Activated naive CD4-positive, alpha-beta T cell treated with anti-CD3 and anti-CD28 coated beads, Interleukin-2, amount 50 U/mL, for 72 hours (primary cell): ENCODE measurements at regions not wholly inside any gene's neighbourhood (a gene's known extent, or its start where the extent isn't known, plus 50 kb on each side); places are given as distances from the start of the nearest gene placed in this dataset.

Source experiments
- ATAC-seq, 2 donors: fragments of 150-1000 bp; cut with Tn5 transposase; 2 replicates each; pipeline ENCODE4 v1.10.0; 2021; ENCODE audit warnings: mild to moderate bottlenecking in 2 of 2, moderate library complexity in 2 of 2
- DNase-seq, 2 donors: peaks; one replicate each; pipeline ENCODE4 v3.0.0; 2021 to 2022; ENCODE audit warnings: low spot score in 2 of 2
- H3K27ac Mint-ChIP-seq, 2 donors: one replicate each; pipeline ENCODE4 v1.8.0; 2022; ENCODE audit warnings: mild to moderate bottlenecking in 2 of 2, mixed read lengths in 2 of 2
- H3K36me3 Mint-ChIP-seq, 2 donors: one replicate each; pipeline ENCODE4 v1.8.0; 2022; ENCODE audit warnings: mixed read lengths in 2 of 2
- H3K9me3 Mint-ChIP-seq, 2 donors: one replicate each; pipeline ENCODE4 v1.8.0; 2022; ENCODE audit warnings: mixed read lengths in 2 of 2

GRCh38 chr13:99650410-99650809, 149.1 kb downstream of the TM9SF2 start:
- DNase-seq (no peak), ATAC-seq (no peak)
- no peaks in the 10 kb centered on the region for H3K36me3 Mint-ChIP-seq
- no peak overlapping the region for H3K27ac Mint-ChIP-seq
- H3K9me3 Mint-ChIP-seq = no peaks in the 10 kb centered on the region

- no peaks in the 10 kb centered on the region for H3K36me3 Mint-ChIP-seq
- ATAC-seq (no peak), DNase-seq (no peak)
- H3K9me3 Mint-ChIP-seq = no peaks in the 10 kb centered on the region
- H3K27ac Mint-ChIP-seq = no peak overlapping the region
Observed at GRCh38 chr13:99648927-99649326, 147.7 kb downstream of the TM9SF2 start.

GRCh38 chr13:99648066-99648665, 146.9 kb downstream of the TM9SF2 start:
- DNase-seq (no peak), ATAC-seq (no peak)
- H3K36me3 Mint-ChIP-seq = no peaks in the 10 kb centered on the region
- H3K9me3 Mint-ChIP-seq = no peaks in the 10 kb centered on the region
- no peak overlapping the region for H3K27ac Mint-ChIP-seq

DNA sequence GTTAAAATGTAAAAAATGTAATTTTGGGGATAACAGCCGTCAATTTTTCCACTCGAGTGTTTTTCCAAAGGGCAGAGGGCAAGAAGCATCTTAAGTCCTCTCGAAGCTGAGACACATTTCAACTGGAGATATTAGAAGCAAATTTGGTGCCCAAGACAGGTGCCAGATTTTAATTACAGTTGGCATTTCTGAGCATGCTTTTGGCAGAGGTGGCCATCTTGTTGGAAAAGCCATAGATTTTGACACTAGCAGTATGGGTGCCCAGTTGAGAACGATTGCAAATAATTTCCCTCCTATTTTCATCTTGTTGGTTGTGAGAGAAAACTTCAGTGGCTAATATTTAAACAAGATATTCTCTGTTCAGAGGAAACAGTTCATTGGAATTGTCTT, 146.3 kb downstream of the TM9SF2 start:
- Mint-ChIP-seq H3K36me3 (no peaks in the 10 kb centered on the region), H3K9me3 (no peaks in the 10 kb centered on the region), H3K27ac (no peak overlapping the region)
- no peak for DNase-seq
- ATAC-seq = no peak

DNA sequence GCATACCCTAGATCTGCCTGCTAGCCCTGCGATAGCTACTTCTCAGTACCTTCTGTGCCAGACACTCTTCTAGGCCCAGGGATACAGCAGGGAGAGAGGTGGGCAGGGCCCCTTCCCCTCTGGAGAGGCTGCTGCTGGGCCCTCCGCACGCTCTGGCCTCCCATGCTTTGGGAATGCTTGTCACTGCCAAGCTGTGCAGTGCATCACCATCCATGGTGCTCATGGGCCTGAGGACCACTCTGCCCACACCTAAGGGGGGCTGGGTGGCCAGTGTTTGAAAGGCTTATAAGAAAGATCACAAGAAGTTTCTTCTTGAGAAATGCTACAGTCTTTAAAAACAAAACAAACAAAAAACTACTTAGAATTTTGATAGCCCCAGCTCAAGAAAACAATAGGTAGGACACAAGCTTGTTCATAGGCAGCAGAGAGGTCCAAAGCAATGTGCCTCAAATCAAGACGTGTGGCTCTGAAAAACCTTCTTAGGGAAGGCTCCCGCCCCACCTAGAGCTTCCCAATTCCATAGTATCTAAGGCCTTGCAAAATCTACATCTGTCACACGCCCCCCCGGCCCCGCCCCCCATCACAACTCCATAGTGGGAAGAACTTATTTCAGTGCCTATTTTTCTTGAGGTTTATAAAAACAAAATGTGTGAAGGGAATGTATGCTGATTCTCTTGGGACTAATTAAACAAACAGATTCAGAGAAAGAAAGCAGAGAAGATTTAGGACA, 145.8 kb downstream of the TM9SF2 start:
- no peaks in the 10 kb centered on the region for H3K36me3 Mint-ChIP-seq
- no peak overlapping the region for H3K27ac Mint-ChIP-seq
- DNase-seq = no peak
- ATAC-seq = no peak
- no peaks in the 10 kb centered on the region for H3K9me3 Mint-ChIP-seq

GRCh38 chr13:99642841-99643240, 141.6 kb downstream of the TM9SF2 start:
- no peaks in the 10 kb centered on the region for H3K36me3 Mint-ChIP-seq
- no peaks in the 10 kb centered on the region for H3K9me3 Mint-ChIP-seq
- no peak overlapping the region for H3K27ac Mint-ChIP-seq
- ATAC-seq (no peak), DNase-seq (no peak)

GRCh38 chr13:99642006-99642405, 140.7 kb downstream of the TM9SF2 start:
- DNase-seq = no peak
- Mint-ChIP-seq H3K27ac (no peak overlapping the region), H3K36me3 (no peaks in the 10 kb centered on the region), H3K9me3 (no peaks in the 10 kb centered on the region)
- no peak for ATAC-seq

GRCh38 chr13:99640260-99640659, 139.0 kb downstream of the TM9SF2 start:
- Mint-ChIP-seq H3K36me3 (no peaks in the 10 kb centered on the region), H3K9me3 (no peaks in the 10 kb centered on the region), H3K27ac (no peak overlapping the region)
- ATAC-seq (no peak), DNase-seq (no peak)

DNA sequence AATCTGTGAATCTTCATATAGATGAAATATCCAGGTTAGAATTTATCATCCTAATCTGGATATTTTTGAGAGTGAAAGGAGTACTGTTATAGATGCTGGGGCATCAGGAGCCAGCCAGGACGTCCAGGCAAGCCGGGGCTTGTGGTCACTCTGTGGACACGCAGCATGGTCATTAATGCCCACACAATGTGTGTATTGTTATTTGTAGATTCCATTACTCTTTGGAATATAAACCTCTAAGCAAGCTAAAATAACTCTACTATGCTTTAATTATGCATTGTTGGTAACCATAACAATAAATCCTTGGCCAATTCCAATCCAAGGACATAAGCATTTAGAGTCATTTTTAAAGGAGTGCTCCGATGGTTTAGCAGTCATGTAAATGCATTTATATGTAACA, 137.9 kb downstream of the TM9SF2 start:
- Mint-ChIP-seq H3K36me3 (no peaks in the 10 kb centered on the region), H3K9me3 (no peaks in the 10 kb centered on the region), H3K27ac (no peak overlapping the region)
- no peak for DNase-seq
- no peak for ATAC-seq

DNA sequence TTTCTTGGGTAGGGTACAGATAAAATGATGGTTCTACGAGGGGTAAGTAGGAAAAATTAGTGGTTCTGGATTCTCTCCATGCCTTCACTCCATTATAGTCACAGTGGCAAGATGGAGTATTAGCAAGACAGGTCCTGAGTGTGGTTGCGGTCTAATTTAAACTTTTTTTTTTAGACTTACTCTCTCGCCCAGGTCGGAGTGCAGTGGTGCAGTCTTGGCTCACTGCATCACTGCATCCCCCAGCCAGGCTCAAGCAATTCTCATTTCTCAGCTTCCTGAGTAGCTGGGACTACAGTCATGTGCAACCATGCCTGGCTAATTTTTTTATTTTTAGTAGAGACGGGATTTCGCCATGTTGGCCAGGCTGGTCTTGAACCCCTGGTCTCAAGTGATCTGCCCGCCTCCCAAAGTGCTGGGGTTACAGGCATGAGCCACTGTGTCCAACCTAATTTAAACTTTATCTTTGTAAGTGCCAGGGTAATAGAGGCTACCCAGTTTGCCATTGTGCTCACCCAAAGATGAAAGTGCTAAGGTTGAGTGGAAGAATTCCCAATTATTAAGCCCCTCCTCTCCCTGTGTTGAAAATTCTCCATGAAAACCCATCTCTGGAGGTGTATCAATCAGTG, 135.6 kb downstream of the TM9SF2 start:
- ATAC-seq (no peak), DNase-seq (no peak)
- no peak overlapping the region for H3K27ac Mint-ChIP-seq
- no peaks in the 10 kb centered on the region for H3K9me3 Mint-ChIP-seq
- no peaks in the 10 kb centered on the region for H3K36me3 Mint-ChIP-seq

DNA sequence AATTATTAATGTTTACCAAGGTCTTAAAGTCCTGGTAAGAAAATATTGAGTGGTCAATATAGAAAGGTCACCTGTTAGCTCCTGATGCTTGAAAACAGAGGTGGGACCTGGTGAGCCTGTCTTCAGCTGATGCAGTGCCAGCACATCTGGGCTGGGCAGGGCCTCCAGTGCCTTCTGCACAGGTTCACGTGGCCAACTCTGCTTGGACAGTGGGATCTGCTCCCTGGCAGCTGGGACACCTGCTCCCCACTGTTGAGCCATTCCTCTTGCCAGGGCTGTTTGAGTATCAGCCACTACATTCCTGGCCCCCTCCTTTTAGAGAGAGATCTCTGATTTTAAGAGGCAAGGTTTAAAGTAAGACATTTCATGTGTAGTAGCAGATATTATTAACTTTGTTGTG, 135.0 kb downstream of the TM9SF2 start:
- ATAC-seq = no peak
- no peak overlapping the region for H3K27ac Mint-ChIP-seq
- no peak for DNase-seq
- no peaks in the 10 kb centered on the region for H3K36me3 Mint-ChIP-seq
- H3K9me3 Mint-ChIP-seq = no peaks in the 10 kb centered on the region

DNA sequence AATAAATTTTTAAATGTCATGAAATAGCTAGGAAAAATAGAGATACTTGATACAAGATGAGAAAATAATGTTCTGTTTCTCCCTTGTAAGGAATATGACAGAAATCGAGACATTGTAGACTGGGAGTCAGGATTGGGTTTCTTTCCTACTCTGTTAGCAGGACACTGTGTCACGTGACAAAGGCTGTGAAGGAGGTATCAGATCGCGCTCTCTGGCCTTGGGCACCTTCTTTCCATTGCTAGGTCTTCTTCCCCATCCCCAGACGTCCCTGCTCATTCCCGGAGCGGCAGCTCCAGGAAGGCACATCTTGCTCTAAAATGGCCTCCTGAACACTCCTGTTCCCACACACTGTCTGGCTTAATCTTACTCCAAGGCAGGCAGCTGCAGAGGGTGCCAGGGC, 133.4 kb downstream of the TM9SF2 start:
- Mint-ChIP-seq H3K9me3 (no peaks in the 10 kb centered on the region), H3K36me3 (no peaks in the 10 kb centered on the region), H3K27ac (no peak overlapping the region)
- no peak for DNase-seq
- ATAC-seq = no peak

- Mint-ChIP-seq H3K27ac (no peak overlapping the region), H3K9me3 (no peaks in the 10 kb centered on the region), H3K36me3 (no peaks in the 10 kb centered on the region)
- no peak for DNase-seq
- ATAC-seq = no peak
Observed at GRCh38 chr13:99630269-99630898, 129.1 kb downstream of the TM9SF2 start.

GRCh38 chr13:99629641-99630040, 128.4 kb downstream of the TM9SF2 start:
- Mint-ChIP-seq H3K27ac (no peak overlapping the region), H3K9me3 (no peaks in the 10 kb centered on the region), H3K36me3 (no peaks in the 10 kb centered on the region)
- no peak for DNase-seq
- no peak for ATAC-seq

DNA sequence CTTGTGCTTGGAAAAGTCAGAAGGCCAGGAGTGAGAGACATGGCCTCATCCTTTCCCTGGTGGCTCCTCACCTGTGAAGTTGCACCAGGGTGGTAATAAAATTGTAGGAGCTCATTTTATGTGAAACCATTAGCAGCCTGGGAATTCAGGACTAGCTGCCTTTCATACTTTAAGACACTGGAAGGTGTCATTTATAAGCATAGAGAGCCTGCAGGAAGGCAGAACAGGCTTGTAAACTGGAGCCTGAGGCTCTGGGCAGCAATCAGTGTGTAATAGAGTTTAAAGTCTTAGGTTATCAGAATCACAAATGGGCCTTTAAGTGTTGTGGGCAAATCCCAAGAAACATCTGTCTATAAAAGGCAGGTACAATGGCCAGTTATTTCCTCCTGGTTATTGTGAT, 127.2 kb downstream of the TM9SF2 start:
- DNase-seq (no peak), ATAC-seq (no peak)
- Mint-ChIP-seq H3K27ac (no peak overlapping the region), H3K9me3 (no peaks in the 10 kb centered on the region), H3K36me3 (no peaks in the 10 kb centered on the region)

DNA sequence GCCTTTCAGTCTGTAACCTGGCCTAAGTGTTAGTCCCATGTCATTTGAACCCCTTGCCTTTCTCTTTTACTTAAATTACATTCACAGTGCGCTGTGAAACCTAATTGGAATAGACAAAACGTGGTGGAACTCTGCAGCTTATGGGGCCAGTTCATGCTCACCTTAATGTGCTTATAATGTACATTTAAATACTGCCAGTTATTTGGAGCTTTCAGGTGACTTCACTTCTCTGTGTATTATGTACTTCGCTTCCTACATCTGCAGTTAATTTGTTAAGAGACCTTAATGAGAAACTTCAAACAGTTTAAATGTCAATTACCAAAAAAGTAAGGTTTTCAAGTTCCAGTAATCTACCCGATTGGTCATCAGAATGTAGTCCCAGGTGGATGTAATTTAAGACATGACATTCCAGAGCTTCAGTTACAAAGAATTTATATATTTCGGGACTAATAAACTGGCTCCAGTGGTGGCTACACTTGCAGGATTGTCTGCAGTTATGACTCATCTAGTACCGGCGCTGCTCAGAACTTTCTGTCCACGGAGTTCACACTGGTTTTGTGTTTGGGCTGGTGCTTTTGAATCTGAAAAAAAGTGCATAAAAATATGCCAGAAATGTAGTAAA, 125.3 kb downstream of the TM9SF2 start:
- H3K27ac Mint-ChIP-seq = no peak overlapping the region
- no peaks in the 10 kb centered on the region for H3K36me3 Mint-ChIP-seq
- no peaks in the 10 kb centered on the region for H3K9me3 Mint-ChIP-seq
- ATAC-seq (no peak), DNase-seq (no peak)

DNA sequence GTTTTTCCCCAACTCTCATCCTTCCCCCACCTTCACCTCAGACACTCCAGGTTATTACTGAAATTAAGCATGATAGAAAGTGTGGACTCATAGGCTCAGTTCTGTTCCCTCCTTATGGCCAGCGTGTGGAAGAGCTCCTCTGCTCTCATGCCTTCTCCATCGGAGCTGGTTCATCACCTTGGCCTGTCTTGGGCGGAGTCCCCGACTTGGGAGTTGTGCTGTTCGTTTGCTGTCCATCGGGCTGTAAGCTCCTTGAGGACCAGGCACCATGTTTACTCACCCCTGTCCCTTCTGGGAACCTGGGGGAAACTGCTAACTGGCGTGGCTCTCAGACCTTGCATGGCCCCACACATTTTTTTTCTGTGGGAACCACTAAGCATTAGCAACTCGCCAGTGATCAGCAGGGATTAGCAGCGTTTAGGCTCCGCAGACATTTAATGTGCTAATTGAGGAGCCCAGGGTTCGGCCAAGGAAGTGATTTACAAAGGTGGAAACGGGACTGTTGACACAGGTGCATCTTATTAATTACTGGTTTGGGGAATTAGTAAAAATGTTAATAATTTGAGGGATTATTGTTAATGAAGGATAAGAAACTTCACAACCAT, 123.8 kb downstream of the TM9SF2 start:
- DNase-seq (no peak), ATAC-seq (no peak)
- Mint-ChIP-seq H3K27ac (no peak overlapping the region), H3K9me3 (no peaks in the 10 kb centered on the region), H3K36me3 (no peaks in the 10 kb centered on the region)
